Karpas-422 (cell line): ENCODE measurements at regions not wholly inside any gene's neighbourhood (a gene's known extent, or its start where the extent isn't known, plus 50 kb on each side); places are given as distances from the start of the nearest gene placed in this dataset.

Source experiments
- DNase-seq: peaks from one replicate; pipeline ENCODE4 v3.0.0-alpha.2; 2015
- H2AFZ ChIP-seq: fragments of 200-600 bp; sonication (generic); 2 replicates; pipeline ENCODE4 v1.6.1; 2014; ENCODE audit warnings: antibody characterized with exemption, low read length, mixed read lengths
- H3K27ac ChIP-seq: fragments of 200-600 bp; sonication (generic); 2 replicates; pipeline ENCODE4 v1.5.1; 2014; ENCODE audit warnings: mild to moderate bottlenecking, low read length, moderate library complexity
- H3K27me3 ChIP-seq: fragments of 200-600 bp; sonication (generic); 2 replicates; pipeline ENCODE4 v1.6.1; 2014; ENCODE audit warnings: low read length, mixed read lengths
- H3K36me3 ChIP-seq: fragments of 200-600 bp; sonication (generic); 2 replicates; pipeline ENCODE4 v1.6.1; 2014; ENCODE audit warnings: low read length, mixed read lengths; ENCODE audit not compliant: insufficient read depth
- H3K4me1 ChIP-seq: fragments of 200-600 bp; sonication (generic); 2 replicates; pipeline ENCODE4 v1.6.1; 2014; ENCODE audit warnings: mild to moderate bottlenecking, low read length, mixed read lengths
- H3K4me2 ChIP-seq: fragments of 200-600 bp; sonication (generic); 2 replicates; pipeline ENCODE4 v1.6.1; 2014; ENCODE audit warnings: low read length, low read depth, mild to moderate bottlenecking; ENCODE audit not compliant: poor library complexity, severe bottlenecking
- H3K4me3 ChIP-seq: fragments of 200-600 bp; sonication (generic); 2 replicates; pipeline ENCODE4 v1.5.1; 2014; ENCODE audit warnings: mild to moderate bottlenecking, antibody characterized with exemption, low read length, mixed read lengths
- H3K79me2 ChIP-seq: fragments of 200-600 bp; sonication (generic); 2 replicates; pipeline ENCODE4 v1.6.1; 2014; ENCODE audit warnings: mild to moderate bottlenecking, low read length, mixed read lengths
- H3K9ac ChIP-seq: fragments of 200-600 bp; sonication (generic); 2 replicates; pipeline ENCODE4 v1.6.0; 2014; ENCODE audit warnings: low read length
- H3K9me2 ChIP-seq: fragments of 200-600 bp; sonication (generic), shearing (Covaris generic); replicated peaks from 2 replicates; pipeline ENCODE4 v1.6.0; 2014; ENCODE audit warnings: mild to moderate bottlenecking, low read length, moderate library complexity; ENCODE audit not compliant: insufficient read depth
- H3K9me3 ChIP-seq: fragments of 300-700, 200-600 bp; sonication (generic); 2 replicates; pipeline ENCODE4 v1.6.1; 2014; ENCODE audit warnings: low read length, mixed read lengths
- H4K20me1 ChIP-seq: fragments of 200-600 bp; sonication (generic); 2 replicates; pipeline ENCODE4 v1.6.1; 2014; ENCODE audit warnings: mild to moderate bottlenecking, antibody characterized with exemption, low read length, low read depth; ENCODE audit not compliant: insufficient read depth

- H3K9me3 ChIP-seq: peaks cover 29% of the 10 kb centered on the region
- H3K36me3 ChIP-seq: no peaks in the 10 kb centered on the region
- H3K27me3 ChIP-seq: no peaks in the 10 kb centered on the region
- H3K9ac ChIP-seq: no peak overlapping the region
- H3K4me1 ChIP-seq: no peaks in the 10 kb centered on the region
- H3K9me2 ChIP-seq: no peaks in the 10 kb centered on the region
- H3K4me3 ChIP-seq: no peak overlapping the region
- no peak overlapping the region for H2AFZ ChIP-seq
- no peaks in the 10 kb centered on the region for H3K79me2 ChIP-seq
- no peaks in the 10 kb centered on the region for H4K20me1 ChIP-seq
- H3K27ac ChIP-seq: no peak overlapping the region
- no peak overlapping the region for H3K4me2 ChIP-seq
- no peak for DNase-seq
These were observed 198.3 kb downstream of the CYYR1 start for GRCh38 chr21:26374817-26375216.

DNA sequence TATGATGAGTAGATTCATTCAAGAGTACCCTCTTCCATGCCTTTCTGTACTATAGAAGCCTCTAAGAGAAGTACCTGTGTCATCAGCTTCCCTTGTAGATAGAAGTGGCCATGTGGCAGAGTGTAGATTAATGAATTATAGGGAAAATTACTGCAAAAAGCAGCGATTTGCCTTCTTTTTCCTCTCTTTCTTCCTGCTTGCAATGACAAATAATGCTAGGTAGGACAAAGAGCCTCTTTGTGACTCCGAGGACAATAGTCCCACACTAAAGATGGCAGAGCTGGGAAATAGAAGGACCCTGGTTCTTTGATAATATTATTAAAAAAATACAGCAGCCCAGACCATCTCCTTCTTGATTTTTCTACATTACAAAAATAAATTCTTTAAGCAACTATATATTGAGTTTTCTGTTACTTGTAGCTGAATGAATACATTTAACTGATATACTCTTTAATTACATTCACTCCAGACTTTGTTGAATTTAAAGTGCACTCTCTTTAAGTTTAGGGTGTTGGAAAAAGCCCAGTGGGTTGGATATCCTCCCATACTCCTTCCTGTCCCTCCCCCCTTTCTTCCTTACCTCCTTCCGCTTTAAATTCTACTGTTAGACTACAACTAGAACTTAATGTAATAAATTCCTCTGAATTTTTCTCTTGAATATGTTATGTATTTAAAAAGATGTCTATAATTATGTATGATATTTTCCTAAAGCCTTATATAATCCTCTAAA is 198.2 kb upstream of the APP start:
- Histone ChIP-seq H2AFZ (no peak overlapping the region), H3K9me3 (peaks cover 19% of the 10 kb centered on the region)

DNA sequence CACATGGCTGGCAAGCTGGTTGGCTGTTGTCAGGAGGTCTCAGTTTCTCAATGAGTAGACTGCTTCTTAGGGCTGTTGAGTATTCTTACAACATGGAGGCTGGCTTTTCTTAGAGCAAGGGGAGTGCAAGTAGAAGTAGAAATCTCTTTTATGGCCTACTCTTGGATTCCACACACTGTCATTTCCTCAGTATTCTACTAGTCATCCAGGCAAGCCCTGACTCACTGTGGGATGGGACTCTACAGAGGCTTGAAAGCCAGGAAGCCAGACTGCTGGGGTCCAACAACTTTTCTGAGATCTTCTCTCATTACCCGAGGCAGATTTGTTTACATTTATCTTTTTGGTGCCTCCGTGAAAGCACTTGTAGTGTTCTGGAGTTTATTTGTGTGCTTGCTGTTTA is 196.2 kb upstream of the APP start:
- no peak overlapping the region for H2AFZ ChIP-seq
- no peaks in the 10 kb centered on the region for H4K20me1 ChIP-seq
- no peaks in the 10 kb centered on the region for H3K9me2 ChIP-seq
- H3K27me3 ChIP-seq: no peaks in the 10 kb centered on the region
- no peak overlapping the region for H3K4me2 ChIP-seq
- no peak overlapping the region for H3K27ac ChIP-seq
- peaks cover 19% of the 10 kb centered on the region for H3K9me3 ChIP-seq
- H3K4me1 ChIP-seq: no peaks in the 10 kb centered on the region
- H3K36me3 ChIP-seq: no peaks in the 10 kb centered on the region
- no peak overlapping the region for H3K4me3 ChIP-seq
- H3K79me2 ChIP-seq: no peaks in the 10 kb centered on the region
- H3K9ac ChIP-seq: no peak overlapping the region
- no peak for DNase-seq

More for the DNA sequence above, 198.2 kb upstream of the APP start:
- Histone ChIP-seq H3K4me2 (no peak overlapping the region), H3K9me2 (no peaks in the 10 kb centered on the region), H3K4me3 (no peak overlapping the region), H4K20me1 (no peaks in the 10 kb centered on the region), H3K27me3 (no peaks in the 10 kb centered on the region), H3K4me1 (no peaks in the 10 kb centered on the region), H3K79me2 (no peaks in the 10 kb centered on the region), H3K9ac (no peak overlapping the region), H3K36me3 (no peaks in the 10 kb centered on the region), H3K27ac (no peak overlapping the region)
- DNase-seq: no peak

- no peak overlapping the region for H3K9ac ChIP-seq
- peaks cover 23% of the 10 kb centered on the region for H3K9me3 ChIP-seq
- no peaks in the 10 kb centered on the region for H3K27me3 ChIP-seq
- no peaks in the 10 kb centered on the region for H3K9me2 ChIP-seq
- H3K4me3 ChIP-seq: no peak overlapping the region
- H4K20me1 ChIP-seq: no peaks in the 10 kb centered on the region
- no peak overlapping the region for H3K4me2 ChIP-seq
- H3K4me1 ChIP-seq: no peaks in the 10 kb centered on the region
- no peak overlapping the region for H3K27ac ChIP-seq
- H3K79me2 ChIP-seq: no peaks in the 10 kb centered on the region
- no peak for DNase-seq
- H2AFZ ChIP-seq: no peak overlapping the region
- H3K36me3 ChIP-seq: no peaks in the 10 kb centered on the region
These were observed 195.3 kb upstream of the APP start for GRCh38 chr21:26365849-26366248.

DNA sequence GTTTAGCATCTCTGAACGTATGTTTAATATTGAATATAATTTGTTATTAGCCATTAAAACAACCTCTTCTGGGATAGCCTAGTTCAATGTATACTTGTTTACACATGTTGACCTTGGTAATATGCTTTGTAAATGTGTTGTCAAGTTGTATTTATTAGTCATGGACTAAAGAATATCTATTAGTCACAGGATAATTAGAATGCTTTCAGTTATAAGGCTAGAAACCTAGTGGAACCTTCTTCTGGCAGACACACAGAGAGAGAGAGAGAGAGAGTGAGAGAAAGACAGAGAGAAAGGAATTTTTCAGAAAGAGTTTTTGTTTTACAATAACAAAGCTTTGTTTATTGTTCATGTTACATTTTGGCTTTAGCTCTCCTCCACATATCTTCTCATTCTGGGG is 181.1 kb upstream of the APP start:
- Histone ChIP-seq H4K20me1 (no peaks in the 10 kb centered on the region), H3K9me2 (no peaks in the 10 kb centered on the region), H3K4me3 (no peak overlapping the region), H3K27ac (no peak overlapping the region), H3K9me3 (peaks cover 46% of the 10 kb centered on the region; the same call in 1 of the 2 replicates), H2AFZ (no peak overlapping the region), H3K4me1 (no peaks in the 10 kb centered on the region), H3K79me2 (no peaks in the 10 kb centered on the region), H3K36me3 (no peaks in the 10 kb centered on the region), H3K9ac (no peak overlapping the region), H3K4me2 (no peak overlapping the region), H3K27me3 (no peaks in the 10 kb centered on the region)
- DNase-seq: no peak

GRCh38 chr21:26332867-26333266 is 162.3 kb upstream of the APP start:
- no peak overlapping the region for H3K9ac ChIP-seq
- H4K20me1 ChIP-seq: no peaks in the 10 kb centered on the region
- no peaks in the 10 kb centered on the region for H3K36me3 ChIP-seq
- H3K9me2 ChIP-seq: no peaks in the 10 kb centered on the region
- no peak overlapping the region for H2AFZ ChIP-seq
- no peak for DNase-seq
- peaks cover 34% of the 10 kb centered on the region for H3K9me3 ChIP-seq
- H3K4me2 ChIP-seq: no peak overlapping the region
- no peaks in the 10 kb centered on the region for H3K79me2 ChIP-seq
- H3K4me1 ChIP-seq: no peaks in the 10 kb centered on the region
- H3K27ac ChIP-seq: no peak overlapping the region
- no peaks in the 10 kb centered on the region for H3K27me3 ChIP-seq
- no peak overlapping the region for H3K4me3 ChIP-seq

DNA sequence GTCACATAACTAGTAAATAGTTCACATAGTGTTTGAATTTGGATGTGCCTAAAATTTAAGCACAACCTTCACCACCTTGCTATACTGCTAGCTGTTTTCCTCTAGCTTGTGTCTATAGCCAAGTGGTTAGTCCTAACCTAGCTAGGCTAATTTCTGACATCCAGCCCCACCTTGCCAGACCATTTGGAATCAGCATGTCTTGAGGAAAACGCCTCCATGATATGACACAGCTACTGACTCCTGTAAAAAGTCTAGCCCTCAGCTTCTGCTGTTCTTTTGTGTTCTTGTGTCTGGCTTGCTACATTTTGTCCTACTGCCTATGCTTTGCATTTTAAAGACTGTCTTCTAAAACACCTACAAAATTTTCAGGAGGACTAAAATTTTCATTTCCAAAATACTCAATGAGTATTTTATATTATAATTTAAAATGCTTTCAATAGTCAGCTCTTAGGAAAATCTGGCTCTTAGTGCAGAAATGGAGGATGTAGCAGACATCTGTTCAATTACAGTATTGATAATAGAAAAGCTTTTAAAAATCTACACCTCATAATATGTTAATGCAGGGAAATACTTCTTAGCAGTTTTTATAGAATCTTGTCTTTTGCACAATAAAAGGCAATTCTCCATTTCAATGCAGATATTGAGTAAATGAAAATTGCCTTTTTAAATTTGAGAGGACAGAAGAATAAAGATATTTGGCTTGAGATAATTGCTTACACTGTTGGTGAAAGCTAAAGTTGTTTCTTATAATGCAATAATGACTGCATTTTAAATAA is 160.8 kb upstream of the APP start:
- H3K9me3 ChIP-seq: peaks cover 27% of the 10 kb centered on the region
- H2AFZ ChIP-seq: no peak overlapping the region
- no peak overlapping the region for H3K4me3 ChIP-seq
- no peaks in the 10 kb centered on the region for H3K9me2 ChIP-seq
- H3K4me2 ChIP-seq: no peak overlapping the region
- no peaks in the 10 kb centered on the region for H3K79me2 ChIP-seq
- no peaks in the 10 kb centered on the region for H4K20me1 ChIP-seq
- no peak overlapping the region for H3K27ac ChIP-seq
- DNase-seq: no peak
- no peaks in the 10 kb centered on the region for H3K4me1 ChIP-seq
- H3K36me3 ChIP-seq: no peaks in the 10 kb centered on the region
- H3K27me3 ChIP-seq: no peaks in the 10 kb centered on the region
- no peak overlapping the region for H3K9ac ChIP-seq

- no peaks in the 10 kb centered on the region for H3K4me1 ChIP-seq
These were observed 150.0 kb upstream of the APP start for GRCh38 chr21:26320596-26320995.

More at GRCh38 chr21:26320596-26320995, 150.0 kb upstream of the APP start:
- H3K27me3 ChIP-seq: no peaks in the 10 kb centered on the region
- no peaks in the 10 kb centered on the region for H3K9me2 ChIP-seq
- H3K36me3 ChIP-seq: no peaks in the 10 kb centered on the region
- peaks cover 12% of the 10 kb centered on the region for H3K9me3 ChIP-seq
- no peak overlapping the region for H3K9ac ChIP-seq
- no peak overlapping the region for H3K27ac ChIP-seq
- no peaks in the 10 kb centered on the region for H4K20me1 ChIP-seq
- no peak for DNase-seq
- H2AFZ ChIP-seq: no peak overlapping the region
- H3K4me3 ChIP-seq: no peak overlapping the region
- H3K4me2 ChIP-seq: no peak overlapping the region
- no peaks in the 10 kb centered on the region for H3K79me2 ChIP-seq
